ENCODE measurements at regions not wholly inside any gene's neighbourhood (a gene's known extent, or its start where the extent isn't known, plus 50 kb on each side); places are given as distances from the start of the nearest gene placed in this dataset.

- in situ Hi-C loops (cut with MboI; ENCODE audit: low sequenced_read_pairs), result no loop called here
These were observed 282.6 kb upstream of the PPARGC1A start for GRCh38 chr4:24172406-24172805.

- in situ Hi-C loops (cut with MboI; ENCODE audit: low sequenced_read_pairs), result no loop called here
These were observed 280.1 kb upstream of the PPARGC1A start for GRCh38 chr4:24169956-24170355.

DNA sequence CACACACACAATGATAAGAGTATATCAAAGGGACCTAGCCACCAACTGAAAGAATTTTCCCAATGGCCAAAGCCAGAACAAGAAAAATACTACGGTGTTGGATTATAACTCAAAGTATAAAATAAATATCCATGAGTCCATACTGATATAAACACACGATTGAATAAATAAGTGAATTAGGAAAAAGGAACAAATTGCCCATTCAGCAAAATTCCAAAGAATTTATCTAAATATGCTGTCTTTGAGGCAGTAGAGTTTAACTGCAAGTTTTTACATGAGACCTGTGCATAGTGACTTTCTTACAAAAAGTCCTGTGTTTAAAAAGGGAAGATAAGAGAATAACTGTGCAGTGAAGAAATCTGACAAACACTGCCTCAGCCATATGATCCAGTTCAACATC is 278.8 kb upstream of the PPARGC1A start:
- in situ Hi-C loops (cut with MboI; ENCODE audit: low sequenced_read_pairs), result no loop called here

- in situ Hi-C loops (cut with MboI; ENCODE audit: low sequenced_read_pairs), result no loop called here
These were observed 276.7 kb upstream of the PPARGC1A start for GRCh38 chr4:24166501-24166900.

- in situ Hi-C loops (cut with MboI; ENCODE audit: low sequenced_read_pairs), result no loop called here
These were observed 274.9 kb upstream of the PPARGC1A start for GRCh38 chr4:24164797-24165196.

DNA sequence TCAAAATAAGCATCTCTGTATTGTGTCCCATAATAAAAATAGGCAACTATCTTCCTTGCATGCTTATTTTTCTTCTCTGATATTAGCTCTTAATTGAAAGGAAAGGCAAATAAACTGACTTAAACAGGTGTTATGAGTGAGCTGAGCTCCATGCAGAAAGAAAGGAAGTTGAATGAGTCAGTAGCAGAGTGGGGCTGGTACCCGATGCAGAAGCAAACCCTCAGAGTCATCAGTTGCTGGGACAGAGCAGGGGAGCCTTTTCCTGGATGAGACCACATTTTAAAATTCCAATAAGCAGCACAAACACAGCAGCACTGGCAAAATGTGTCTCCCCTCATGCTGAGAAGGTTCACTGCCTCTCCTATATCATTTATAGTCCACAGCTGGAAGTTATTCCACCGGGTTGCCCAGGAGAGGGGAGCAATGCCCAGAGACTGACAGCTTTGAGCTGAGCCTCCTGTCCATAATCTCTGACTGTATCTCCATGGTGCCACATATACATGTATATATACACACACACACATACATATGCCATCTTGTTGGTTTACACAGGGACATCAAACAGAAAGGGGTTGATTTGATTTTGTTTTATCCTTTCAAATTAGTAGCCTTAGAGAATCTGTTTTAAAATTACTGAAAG is 274.3 kb upstream of the PPARGC1A start:
- in situ Hi-C loops (cut with MboI; ENCODE audit: low sequenced_read_pairs), result no loop called here

DNA sequence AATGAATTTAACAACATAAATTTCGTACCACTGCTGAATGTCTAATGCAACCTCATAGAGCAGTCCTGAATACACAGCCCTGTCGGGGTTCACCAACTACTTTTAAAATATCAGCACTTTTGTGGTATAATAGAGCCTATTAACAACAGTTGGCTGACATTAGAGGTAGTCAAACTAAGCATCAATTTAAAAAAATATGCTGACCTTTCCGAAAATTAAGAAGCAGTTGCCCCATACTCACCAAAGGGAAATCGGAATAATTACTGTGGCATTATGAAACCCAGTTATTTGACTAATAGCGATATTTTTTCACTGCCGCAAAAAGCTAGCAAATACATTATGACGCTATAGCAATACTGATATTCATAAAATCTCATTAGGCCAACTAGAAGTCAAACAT is 273.5 kb upstream of the PPARGC1A start:
- in situ Hi-C loops (cut with MboI; ENCODE audit: low sequenced_read_pairs), result no loop called here

DNA sequence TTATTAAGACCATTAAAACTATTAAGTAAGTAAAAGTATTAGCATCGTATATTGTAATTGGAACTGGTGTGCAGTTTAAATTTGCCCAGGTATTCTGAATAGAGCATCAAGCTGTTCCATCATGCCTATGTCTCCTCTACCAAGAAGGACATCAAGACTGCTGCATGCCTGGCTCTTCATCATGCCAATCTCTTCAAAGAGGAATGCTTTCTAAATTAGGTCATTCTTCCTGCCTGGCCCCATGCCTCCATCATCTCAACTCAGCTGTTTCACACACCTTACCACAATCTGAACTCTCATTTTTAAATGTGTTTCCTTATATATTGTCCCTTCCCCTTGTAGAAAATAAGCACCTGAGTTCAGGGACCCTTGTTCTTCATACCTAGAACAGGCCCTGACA is 270.5 kb upstream of the PPARGC1A start:
- in situ Hi-C loops (cut with MboI; ENCODE audit: low sequenced_read_pairs), result no loop called here

DNA sequence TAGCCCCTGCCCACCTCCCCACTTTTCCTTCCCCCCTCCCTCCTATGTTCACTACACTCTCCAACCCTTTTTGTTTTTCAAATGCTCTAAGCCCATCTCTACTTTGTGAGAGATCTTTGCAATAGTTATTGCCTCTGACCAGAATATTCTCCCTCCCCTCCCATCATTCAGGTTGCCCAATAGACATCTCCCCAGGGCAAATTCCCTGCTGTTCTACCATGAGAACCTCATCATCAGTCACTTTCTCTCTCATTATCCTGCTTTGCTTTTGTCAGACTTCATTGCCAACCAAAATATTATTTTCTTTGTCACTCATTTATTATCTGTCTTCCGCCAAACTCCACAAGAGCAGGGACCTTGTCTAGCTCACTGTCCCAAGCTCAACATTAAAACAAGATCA is 268.2 kb upstream of the PPARGC1A start:
- in situ Hi-C loops (cut with MboI; ENCODE audit: low sequenced_read_pairs), result no loop called here

GRCh38 chr4:24150034-24150433 is 260.2 kb upstream of the PPARGC1A start:
- in situ Hi-C loops (cut with MboI; ENCODE audit: low sequenced_read_pairs), result no loop called here

DNA sequence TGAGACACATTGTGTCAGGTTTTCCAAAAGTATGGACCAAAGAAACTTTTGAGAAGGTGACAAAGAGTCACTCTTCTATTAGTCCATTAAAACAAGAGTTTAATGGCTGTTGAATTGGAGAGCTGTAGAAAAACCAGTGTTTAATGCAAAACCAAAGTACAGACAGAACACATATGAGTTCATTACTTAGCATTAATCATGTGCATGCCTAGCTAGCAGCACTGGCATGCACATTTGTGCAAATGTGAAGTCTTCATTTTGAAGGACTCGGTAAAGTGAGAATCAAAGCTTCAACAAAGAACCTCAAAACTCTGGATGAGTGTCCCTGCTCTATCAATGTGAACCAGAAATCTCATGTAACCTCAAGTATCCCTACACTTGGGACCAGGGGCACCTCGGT is 256.3 kb upstream of the PPARGC1A start:
- in situ Hi-C loops (cut with MboI; ENCODE audit: low sequenced_read_pairs), result no loop called here

- in situ Hi-C loops (cut with MboI; ENCODE audit: low sequenced_read_pairs), result no loop called here
These were observed 255.7 kb upstream of the PPARGC1A start for GRCh38 chr4:24145591-24145990.

DNA sequence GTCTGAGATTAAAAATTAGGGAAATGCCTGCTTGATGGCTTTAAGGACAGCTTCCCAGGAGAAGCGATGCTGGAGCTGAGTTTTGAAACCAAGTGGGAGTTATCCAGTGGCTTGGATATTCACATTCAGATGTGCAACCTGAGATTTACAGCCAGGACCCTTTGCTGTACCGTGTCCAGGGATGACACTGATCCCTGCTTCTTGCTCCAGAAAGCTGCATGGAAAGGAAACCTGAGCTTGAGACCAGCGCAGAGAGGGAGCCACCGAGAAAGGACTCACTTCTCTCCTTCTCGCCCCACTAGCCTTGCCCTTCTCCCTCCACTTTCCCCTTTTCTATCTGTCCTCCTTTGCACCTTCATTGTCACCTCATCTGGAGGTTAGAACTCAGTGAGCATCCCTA is 254.5 kb upstream of the PPARGC1A start:
- in situ Hi-C loops (cut with MboI; ENCODE audit: low sequenced_read_pairs), result no loop called here

- in situ Hi-C loops (cut with MboI; ENCODE audit: low sequenced_read_pairs), result no loop called here
These were observed 253.9 kb upstream of the PPARGC1A start for GRCh38 chr4:24143741-24144140.

DNA sequence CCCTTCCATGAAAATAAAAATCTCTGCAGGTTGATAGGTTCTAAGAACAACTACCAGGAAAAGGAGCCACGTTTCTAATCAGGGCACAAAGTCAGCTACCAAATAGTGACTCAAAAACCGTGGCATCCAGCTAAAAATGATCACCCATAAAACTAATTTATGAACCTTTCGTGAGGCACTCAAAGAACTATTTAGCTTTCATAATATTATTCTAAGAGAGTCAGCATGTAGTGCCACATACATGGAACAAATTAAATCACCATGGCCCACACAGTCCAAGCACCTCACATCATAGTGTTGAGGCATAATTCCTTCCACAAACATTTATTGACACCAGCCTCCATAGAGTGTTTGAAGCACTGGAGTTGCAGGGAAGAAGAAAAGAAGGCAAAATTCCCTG is 252.0 kb upstream of the PPARGC1A start:
- in situ Hi-C loops (cut with MboI; ENCODE audit: low sequenced_read_pairs), result no loop called here

- in situ Hi-C loops (cut with MboI; ENCODE audit: low sequenced_read_pairs), result no loop called here
These were observed 251.0 kb upstream of the PPARGC1A start for GRCh38 chr4:24140892-24141291.

- in situ Hi-C loops (cut with MboI; ENCODE audit: low sequenced_read_pairs), result no loop called here
These were observed 248.1 kb upstream of the PPARGC1A start for GRCh38 chr4:24137671-24138601.

GRCh38 chr4:24131954-24132673 is 242.3 kb upstream of the PPARGC1A start:
- in situ Hi-C loops (cut with MboI; ENCODE audit: low sequenced_read_pairs), result no loop called here

GRCh38 chr4:24130637-24131036 is 240.8 kb upstream of the PPARGC1A start:
- in situ Hi-C loops (cut with MboI; ENCODE audit: low sequenced_read_pairs), result no loop called here

DNA sequence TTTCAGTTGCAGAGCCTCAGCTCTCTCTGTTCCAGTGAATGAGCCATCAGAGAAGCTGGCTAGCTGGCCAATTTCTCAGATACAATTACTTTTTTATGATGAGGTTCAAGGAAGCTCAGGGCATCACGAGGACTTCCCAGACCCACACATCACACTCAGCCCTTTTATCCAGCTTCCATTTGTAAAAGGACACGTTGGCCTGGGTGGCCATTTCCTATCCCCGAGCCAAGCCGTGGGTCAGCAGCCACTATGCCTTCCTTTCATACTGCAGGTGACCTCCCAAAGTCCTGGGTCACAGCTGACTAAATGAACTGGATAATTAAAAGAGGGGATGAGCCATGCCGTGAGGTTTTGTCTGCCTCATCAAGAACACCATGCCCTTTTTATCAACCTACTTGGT is 236.9 kb upstream of the PPARGC1A start:
- in situ Hi-C loops (cut with MboI; ENCODE audit: low sequenced_read_pairs), result no loop called here

DNA sequence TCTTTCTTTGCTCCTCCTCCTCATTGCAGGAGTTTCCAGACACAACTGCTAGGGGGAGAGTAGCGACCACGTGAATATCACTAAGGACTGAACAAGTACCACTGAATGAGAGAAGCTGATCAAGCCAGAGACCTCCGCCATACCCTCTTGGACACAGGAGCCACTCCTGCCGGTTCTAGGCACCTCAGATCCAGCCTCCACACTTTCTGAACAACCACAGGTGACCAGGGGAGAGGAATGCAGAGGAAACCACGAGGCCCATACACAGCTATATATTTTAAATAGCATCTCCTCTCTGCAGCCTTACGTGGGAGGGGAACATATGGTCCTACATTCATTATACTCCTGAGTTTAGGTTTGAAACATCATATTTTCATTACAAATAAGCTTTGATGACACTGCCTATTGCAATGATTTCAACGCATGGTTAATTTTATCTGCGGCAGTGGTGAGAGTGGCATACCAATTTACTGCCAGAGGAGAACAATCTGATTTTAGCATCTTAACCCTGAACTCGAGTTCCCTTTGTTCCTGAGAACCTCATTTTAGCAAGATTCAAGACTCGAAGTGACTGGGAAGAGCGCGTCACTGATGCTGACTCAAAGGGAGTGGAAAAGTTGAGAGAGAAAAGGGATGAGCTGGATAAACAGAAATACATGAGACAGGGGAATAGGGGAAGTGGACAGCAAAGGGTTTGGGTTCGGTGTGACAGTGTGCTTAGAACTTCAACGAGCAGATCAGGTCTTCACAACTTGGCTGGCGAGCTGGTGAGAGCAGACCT is 231.7 kb upstream of the PPARGC1A start:
- in situ Hi-C loops (cut with MboI; ENCODE audit: low sequenced_read_pairs), result no loop called here

Data from HL-60/S4 treated with retinoic acid at 250 ng/mL for 4 days and 3 days (cell line).